ENCODE measurements at regions not wholly inside any gene's neighbourhood (a gene's known extent, or its start where the extent isn't known, plus 50 kb on each side); places are given as distances from the start of the nearest gene placed in this dataset.

DNA sequence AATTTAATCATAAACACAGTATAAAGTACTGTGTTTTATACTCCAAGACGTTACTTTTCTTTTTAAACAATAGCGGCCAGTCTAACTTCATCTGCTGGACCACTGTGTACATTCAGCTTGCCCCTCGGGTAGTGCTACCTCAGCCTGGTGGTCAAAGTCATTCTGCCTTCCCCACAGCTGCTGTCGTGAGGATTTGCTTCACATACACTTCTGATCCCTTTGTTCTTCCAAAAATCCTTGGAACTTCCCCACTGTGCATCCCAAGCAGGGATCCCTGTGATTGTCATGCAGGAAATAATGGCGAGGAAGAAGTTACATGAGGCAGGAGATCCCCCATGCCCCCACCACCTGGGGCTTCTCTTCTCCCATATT lies 234.9 kb upstream of the STARD13 start:
- DNase-seq, result no peak

DNA sequence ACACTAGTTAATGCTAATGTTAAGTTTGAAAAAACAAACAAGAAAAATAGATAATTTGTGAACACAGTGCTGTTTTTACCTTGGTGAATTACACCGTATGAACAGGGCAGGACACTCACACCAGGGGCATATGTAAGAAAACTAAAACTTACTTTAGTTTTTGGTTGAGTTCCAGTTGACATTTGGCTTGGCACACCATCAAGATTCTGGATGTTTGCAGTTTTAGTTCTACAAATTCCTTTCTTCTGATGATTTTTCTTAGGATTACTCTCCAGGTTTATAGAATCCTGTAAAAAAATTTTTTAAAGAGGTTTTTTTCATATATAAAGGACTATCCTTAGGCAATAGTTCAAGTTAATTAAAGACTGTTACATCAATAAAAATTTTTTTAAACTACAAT lies 238.5 kb upstream of the STARD13 start:
- no peak for DNase-seq

DNA sequence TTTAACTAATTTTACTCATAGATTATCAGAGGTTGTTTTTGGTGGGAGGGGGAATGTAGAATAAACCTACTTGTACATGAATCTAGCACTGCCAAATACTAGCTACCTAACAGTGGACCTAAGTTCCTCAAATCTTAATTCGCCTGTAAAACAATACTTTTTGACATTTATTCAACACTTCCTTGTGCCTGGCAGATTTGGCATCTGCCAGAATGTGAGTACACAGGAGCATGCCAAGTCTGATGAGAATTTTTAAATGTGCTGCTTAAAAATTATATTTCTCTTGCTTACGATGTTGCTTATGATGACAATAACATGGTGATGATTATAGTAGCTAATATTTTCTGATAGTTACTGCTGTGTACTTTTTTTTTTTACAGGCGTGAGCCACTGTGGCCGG lies 240.2 kb upstream of the STARD13 start:
- no peak for DNase-seq

DNA sequence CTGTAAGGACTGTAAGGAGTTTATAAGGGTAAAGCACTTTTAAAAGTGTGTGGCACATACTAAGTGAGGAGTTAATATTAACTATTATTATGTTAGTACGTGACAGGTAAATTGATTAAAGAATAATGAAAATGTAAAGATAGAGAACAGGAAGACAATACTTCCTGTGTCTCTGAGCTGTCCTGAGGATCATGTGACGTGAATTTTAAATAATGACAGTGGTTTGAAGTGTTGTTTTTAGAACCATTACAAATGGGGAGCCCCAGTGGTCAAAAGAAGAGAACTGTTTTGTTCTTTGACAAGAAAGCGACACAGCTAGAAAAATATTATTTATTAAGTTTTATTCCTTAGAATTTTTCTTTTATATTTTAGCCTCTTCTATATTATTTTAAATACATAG lies 241.2 kb upstream of the STARD13 start:
- DNase-seq, result no peak

DNA sequence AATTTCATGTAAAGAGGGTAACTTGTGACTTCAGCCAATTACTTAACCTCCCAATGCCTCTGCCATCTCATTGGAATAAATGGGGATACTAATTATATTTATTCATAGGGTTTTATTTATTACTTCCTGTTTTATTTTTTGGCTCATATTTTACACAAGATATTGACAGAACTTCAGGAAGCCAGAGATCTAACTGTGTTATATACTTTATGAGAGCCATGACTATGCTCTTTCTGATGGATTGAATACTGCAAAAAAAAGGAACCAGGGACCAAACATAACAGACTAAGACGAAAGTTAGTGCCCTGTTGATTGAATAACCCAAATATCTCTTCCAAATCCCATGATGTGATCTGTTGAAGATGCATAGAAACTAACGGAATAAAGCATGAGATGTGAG lies 243.3 kb upstream of the STARD13 start:
- no peak for DNase-seq

DNA sequence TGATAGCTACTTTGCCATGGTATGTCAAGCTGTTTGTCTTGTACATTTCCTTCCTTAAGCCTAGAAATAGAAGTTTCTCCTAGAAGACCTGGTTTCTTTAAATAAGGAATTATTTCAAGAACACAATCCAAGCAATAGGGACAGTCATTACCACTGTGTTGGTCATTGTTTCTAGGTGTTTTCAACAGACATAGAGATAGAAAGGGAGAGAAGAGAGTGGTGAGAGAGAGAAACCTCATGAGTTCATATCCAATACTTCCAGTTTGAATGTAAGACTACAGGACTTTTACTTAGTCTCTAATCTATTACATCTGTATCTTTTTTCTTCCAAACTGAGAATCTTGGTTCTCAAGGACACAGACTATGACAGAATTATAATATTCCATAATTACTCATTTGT lies 245.9 kb upstream of the STARD13 start:
- no peak for DNase-seq

DNA sequence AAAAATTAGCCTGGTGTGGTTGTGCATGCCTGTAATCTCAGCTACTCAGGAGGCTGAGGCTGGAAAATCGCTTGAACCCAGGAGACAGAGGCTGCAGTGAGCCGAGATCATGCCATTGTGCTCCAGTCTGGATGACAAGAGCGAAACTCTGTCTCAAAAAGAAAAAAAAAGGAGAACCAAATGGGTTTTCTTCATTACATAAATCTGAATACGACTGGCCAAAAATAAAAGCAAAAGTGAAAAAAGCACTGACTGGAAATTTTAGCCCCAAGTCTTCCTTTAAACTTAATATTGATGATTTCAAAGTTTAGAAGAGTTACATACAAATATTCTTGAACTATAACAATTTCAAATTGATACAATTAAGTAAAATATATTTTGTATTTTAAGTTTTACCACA lies 249.5 kb upstream of the STARD13 start:
- no peak for DNase-seq

DNA sequence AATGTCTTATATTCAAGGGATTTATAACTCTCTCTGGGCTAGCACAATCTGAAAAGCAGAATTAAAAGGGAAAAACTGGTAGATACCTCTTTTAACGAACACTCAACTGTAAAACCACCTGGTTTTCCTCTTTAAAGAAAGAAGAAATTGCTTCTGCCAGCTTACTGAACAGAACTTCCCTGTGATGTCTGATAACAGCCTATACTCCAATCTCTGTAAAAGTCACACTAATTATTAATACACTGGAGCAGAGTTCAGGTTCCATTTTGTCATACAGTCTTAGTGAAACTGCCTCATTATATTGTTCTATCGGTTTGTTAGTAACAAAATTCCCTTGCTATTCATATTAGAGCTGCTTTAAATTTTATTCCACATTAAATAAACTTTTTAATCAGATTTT lies 251.0 kb upstream of the STARD13 start:
- DNase-seq, result no peak

DNA sequence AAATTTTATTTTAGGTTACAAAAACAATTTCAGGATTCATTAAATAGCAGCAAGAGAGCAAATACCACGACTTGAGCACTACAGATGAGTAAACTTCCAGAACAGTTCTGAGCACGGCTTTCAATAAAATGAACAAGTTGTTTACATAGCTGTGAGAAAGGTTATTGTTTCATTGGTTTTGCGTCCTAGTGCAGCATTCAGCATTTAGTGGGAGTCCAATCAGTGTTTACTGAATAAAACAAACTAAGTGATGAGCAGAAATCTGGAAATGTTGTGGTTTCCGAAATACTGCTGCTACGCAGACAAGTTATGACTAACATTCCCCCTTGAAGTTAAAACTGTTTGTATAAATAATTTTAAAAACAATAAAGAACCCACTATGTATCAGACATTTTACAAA lies 251.5 kb upstream of the STARD13 start:
- no peak for DNase-seq

DNA sequence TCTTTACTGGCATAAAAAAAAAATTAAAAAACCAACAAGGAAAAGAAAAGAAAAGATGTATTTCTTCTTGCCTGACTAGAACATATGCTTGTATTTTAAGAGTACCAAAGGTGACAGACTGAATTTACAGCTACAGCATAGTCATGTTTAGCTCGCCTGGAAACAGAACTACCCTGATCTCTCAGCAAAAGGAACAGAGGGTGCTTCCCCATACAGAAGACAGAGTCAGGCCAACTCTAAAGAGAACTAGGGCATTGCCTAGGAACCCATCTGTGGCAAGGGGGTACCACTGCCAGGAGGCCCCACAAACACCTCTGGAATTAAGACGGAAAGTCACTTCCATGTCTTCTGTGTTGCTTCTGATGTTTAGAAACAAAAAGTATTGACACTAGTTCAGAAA lies 252.1 kb upstream of the STARD13 start:
- no peak for DNase-seq

DNA sequence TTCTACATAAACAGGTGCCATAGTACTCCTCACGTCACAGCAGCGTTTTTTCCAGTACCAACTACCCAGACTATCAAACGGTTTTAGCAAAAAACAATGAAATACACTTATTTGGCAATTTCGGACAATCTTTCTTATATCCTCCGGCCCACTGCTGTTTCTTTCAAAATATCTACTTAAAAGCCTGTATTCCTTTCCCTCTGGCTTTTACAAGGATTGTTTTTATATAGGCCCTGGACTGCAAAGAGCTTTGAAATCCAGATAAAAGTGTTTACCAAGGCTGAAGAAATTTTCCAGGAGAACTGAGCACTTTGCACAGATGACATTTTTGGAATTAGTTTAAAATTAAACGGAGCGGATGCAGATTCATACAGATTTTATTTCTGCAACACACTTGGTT lies 255.9 kb upstream of the STARD13 start:
- DNase-seq, result no peak

DNA sequence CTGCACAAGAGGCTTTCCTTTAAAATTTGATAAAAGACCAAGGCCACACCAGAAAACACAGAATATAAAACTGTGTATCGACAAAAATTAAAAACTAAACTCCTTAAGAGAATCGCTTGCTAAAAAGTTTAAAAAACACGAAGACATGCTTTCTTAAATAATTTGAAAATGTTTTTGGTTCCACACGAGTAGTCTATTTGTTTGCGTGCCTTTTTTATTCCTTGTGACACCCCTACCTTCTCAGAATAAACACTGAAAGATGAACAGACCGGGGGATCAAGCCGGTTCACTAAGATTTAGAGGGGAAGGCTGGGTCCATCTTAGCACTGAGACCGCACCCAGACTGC lies 256.4 kb upstream of the STARD13 start:
- DNase-seq, result no peak

DNA sequence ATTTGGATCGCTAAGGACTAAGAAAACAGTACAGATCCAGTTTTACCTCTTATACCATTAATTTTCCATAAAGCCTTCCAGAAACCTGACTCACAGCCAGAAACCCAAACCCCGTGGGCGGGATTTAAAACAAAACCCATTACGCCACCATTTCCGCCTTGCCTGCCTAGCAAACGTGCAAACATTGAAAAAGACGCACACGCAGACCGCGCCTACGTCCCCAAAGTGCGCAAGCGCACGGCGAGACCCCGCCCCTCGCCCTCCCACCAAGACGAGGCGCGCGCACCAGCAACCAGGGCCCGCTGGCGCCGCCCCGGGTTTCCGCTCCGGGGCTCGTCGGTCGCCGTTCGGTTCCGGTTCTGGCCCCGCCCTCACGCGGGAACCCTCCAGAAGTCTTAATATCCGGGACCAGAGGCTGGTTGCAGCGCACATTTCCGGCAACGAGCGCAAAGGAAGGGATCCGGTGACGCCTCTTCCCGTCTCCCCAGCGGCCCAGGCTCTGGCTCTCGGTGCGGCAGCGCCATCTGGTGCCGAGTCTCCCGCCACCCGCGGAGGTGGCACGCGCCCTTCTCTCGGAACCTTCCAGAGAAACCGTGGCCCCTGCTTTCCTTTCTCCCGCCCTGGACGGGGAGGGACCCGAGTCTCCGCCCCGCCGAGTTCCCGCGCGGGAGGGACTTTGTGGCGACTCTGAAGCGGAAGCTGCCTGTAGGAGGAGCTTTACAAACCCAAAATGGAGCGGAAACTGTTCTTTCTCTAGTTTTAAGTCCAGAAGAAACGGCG lies 256.9 kb upstream of the STARD13 start:
- peak; percentile 99 for DNase-seq

DNA sequence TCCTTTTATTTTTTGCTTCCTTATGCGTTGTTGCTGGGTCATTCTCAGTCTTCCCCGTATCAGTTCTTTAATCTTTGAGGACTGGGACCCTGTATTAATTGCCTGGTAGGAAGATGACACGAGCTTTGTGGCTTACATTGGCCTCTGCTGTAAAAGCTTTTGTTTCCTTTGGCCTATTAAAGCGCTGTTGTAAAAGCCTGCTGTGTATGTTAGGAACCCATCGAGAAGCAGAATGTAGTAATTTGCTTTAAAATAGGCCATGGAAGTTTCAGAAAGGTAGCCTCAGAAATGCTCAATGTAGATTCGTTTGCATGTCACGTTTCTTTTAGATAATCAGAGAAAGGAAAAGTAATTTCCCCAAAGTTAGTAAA lies 257.5 kb upstream of the STARD13 start:
- no peak for DNase-seq

DNA sequence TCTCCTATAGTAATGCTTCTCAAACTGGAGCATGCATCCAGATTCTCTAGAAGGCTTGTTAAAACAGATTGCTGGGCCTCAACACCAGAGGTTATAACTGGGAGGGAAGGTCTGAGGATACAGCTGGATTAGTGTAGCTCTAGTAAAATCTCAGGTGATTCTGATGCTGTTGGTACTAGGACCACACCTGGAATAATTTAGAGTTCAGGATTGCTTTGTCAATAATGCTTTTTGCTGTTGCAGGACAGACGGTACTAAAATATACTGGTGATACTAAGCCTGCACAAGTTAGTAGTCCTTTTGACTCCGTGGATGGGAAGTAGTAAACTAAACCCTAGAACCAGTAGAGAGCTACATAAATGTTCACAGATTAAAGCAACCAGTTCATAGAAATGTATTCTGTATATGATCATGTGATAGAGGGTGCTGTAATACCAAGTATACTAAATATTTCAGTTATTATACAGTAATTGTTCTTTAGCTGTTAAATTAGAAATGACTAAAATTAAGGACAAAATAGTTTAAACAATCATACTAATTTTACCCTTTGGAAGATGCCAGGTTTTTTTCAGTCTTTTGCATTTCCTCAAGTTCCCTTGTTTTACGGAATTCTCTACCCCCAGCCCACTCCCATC lies 258.2 kb upstream of the STARD13 start:
- DNase-seq, result no peak

DNA sequence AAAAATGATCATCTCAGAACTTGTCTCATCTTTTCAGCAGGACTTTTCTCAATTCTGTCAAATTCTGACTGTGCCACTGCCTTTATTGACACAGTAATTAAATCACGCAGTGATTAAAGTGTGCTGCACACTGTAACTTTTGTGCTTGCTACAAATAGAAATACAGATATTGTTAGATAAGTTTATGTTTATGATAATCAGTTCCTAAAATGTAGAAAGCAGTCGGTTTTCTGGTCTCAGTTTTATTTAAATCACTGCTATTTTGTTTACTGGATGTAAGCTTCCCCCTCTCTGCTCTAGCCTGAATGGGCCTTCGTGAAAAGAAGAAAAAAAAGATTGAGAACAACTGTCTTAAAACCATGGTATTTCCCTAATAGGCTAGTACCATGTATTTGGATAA lies 258.8 kb upstream of the STARD13 start:
- DNase-seq, result no peak

DNA sequence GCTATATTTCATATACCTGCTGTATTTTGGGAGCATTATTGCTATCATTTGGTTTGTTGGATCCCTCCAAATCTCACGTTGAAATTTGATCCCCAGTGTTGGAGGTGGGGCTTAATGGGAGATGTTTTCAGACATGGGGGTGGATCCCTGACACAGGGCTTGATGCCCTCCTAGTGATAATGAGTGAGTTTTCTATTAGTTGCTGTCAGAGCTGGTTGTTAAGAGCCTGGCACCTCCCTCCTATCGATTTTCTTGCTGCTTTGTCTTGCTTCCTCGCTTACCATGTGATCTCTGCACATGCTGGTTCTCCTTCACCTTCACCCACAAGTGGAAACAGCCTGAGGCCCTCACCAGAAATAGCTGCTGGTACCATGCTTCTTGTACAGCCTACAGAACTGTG lies 259.9 kb upstream of the STARD13 start:
- no peak for DNase-seq

DNA sequence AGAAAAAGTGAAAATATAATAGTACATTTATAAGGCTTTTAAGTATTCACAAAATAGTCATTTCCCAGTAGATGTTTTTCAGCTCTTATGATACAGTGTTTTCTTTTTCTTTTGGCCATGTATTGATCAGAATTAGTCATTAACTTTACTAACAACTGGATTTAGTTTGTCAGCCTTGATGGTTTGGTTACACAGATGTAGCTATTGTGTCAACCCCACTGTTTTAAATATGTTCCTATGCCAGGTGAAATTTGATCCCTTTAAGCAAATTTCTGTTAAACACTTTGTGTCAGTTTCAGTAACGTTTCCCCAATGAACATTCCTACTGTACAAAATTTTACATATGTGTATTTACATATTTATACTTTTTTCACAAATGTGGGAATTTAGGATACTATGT lies 261.5 kb upstream of the STARD13 start:
- DNase-seq, result no peak

DNA sequence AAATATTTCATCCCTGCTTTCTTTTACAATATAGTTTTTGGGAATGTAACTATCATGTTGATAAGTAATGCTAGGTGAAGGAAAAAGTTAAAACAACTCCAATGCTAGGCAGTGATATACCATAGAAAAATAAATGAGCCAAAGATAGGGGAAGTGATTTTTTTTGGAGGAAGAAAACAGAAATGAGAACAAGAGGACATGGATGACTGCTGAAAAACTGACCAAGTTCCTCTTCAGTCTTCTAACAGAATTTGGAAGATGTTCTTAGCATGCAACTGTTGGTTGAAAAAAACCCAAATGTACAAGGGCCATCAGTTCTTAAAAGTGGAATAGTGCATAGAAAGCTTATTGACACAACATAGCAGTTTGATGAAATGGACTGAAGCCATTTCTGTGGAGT lies 262.5 kb upstream of the STARD13 start:
- no peak for DNase-seq

DNA sequence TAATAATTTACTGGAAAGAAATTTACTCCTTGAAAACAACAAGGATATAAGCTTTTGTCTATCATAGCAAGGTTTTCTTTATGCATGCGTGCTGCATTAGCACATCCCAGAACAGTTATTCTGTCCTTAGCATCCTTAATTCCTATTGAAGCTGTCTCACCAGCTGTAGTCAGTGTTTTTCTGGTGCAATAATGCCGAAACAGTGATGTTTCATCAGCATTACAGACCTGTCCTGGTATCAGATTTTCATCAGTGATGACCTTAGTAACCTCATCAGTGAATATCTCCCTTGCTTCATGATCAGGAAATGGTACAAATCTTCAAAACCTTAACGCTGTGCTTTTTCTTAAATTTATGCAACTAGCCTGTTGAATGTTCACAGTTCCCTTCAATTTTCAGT lies 264.7 kb upstream of the STARD13 start:
- DNase-seq, result no peak

DNA sequence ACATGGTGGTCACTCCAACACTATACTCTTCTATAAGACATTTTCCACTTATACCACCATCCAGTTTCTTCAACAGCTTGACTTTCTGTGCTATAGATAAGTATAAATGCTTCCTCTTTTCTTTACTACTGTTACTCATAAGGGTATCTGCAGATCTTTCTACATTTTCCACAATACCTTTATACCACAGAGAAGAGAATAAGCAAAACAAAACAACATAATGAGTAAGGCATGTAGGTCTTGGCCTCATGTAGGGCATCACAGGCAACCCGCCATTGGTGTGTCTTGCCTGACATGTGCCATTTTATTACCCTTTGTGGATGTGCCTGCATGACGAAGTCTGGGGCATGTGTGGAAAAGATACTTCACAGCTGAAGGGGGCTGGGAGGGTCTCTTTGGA lies 265.3 kb upstream of the STARD13 start:
- no peak for DNase-seq

DNA sequence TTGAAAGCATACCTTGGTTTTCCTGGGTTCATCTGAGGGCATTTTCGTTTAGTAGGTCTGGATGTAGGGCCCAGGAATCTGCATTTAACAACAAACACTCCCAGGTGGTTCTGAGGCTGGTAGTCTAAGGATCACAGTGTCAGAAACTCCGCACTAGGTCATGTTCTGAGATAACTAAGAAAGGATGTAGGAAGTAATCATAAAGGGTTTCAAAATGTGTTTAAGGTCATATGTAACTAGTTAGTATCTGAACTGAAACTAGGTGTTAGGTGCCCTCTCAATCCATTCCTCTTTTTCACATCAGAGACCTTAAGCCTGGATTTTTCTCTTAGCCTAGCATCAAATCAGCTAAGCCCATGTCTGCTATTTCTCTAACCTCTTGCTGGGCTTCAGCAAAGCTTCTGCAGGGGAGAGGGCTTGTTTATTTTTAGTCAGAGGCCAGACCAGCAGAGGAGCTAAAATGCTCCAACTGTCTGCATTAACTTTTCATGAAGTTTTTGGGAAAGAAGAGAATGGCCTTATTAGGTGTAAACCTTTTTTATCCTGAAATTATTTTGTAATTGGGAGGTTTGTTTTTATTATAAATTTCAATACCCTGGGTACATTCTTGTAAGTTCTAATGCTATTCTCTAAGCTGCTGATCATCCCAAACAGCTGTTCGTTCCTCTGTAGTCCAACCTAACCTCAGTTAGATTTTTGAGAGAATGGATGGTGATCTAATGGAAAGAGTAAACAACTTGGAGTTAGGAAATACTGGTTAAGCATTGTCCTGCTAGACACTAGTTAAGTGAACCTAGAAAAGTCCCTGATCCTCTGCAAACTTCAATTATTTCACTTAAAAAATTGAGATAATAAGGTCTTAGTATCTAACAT lies 262.8 kb upstream of the RFC3 start:
- no peak for DNase-seq

DNA sequence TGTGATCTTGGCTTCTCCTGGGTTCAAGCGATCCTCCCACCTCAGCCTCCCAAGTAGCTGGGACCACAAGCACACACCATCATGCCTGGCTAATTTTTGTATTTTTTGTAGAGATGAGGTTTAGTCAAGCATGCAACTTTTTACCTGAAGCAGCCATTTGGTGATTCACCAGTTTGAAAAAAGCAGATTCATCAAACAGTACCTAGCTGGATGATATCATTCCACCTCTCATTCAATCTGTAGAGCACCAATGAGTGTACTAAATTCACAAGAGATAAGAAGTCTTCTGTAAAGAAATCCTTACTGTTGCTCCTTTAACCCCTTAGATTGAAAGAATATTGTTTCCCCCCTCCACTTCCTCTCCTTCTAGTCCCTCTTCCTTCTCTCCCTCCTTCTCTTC lies 261.1 kb upstream of the RFC3 start:
- DNase-seq, result no peak

DNA sequence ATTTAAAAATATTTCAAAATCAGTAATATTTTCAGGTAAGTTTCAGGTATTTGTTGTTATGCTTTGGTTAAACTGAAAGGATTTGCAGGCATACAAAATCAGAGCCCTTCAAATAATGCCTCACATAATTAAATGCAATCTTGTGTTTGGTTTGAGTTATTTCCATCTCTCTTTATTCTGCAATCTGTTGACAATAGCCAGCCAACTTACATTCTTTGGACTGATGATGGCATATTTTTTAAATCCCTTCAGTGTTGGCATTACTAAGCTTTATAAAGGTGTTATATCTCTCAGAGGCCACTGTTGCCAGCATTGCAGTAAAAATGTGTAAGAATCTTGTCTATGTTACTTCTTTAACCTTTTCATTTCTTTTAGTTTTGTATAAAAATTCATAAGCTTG lies 257.2 kb upstream of the RFC3 start:
- no peak for DNase-seq

Measured in islet precursor cell (in vitro differentiated cells).